ENCODE measurements at regions not wholly inside any gene's neighbourhood (a gene's known extent, or its start where the extent isn't known, plus 50 kb on each side); places are given as distances from the start of the nearest gene placed in this dataset.

- TF ChIP-seq, protein P1, sequence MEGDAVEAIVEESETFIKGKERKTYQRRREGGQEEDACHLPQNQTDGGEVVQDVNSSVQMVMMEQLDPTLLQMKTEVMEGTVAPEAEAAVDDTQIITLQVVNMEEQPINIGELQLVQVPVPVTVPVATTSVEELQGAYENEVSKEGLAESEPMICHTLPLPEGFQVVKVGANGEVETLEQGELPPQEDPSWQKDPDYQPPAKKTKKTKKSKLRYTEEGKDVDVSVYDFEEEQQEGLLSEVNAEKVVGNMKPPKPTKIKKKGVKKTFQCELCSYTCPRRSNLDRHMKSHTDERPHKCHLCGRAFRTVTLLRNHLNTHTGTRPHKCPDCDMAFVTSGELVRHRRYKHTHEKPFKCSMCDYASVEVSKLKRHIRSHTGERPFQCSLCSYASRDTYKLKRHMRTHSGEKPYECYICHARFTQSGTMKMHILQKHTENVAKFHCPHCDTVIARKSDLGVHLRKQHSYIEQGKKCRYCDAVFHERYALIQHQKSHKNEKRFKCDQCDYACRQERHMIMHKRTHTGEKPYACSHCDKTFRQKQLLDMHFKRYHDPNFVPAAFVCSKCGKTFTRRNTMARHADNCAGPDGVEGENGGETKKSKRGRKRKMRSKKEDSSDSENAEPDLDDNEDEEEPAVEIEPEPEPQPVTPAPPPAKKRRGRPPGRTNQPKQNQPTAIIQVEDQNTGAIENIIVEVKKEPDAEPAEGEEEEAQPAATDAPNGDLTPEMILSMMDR (IDR thresholded peaks at IDR 0.05) = no peak
- Histone ChIP-seq H3K27me3 (ENCODE audit: control insufficient read depth, insufficient read depth, low read length) (peaks cover 3% of the 10 kb centered on the region), H3K4me3 (ENCODE audit: low read length) (no peak overlapping the region), H3K27ac (ENCODE audit: low read length) (no peak overlapping the region), H3K36me3 (ENCODE audit: control insufficient read depth, insufficient read depth, low read length) (no peaks in the 10 kb centered on the region), H3K4me1 (ENCODE audit: control insufficient read depth, insufficient read depth, low read length) (peaks cover 34% of the 10 kb centered on the region), H3K9me3 (ENCODE audit: control insufficient read depth, insufficient read depth, low read length) (no peaks in the 10 kb centered on the region)
- ATAC-seq (peak in 1 of 3 donors; percentile 27), DNase-seq (peak in 1 of 2 donors; percentile 20)
- H3K27me3 Mint-ChIP-seq (ENCODE audit: low read depth in 2 of 2) = peaks cover 10 to 41% of the 10 kb centered on the region in 2 donors
- WGBS (ENCODE audit: insufficient coverage) = 50% methylated on average over 8 of the region's 8 CpGs
- no peaks in the 10 kb centered on the region for H3K36me3 Mint-ChIP-seq
- intact Hi-C loops (cut with micrococcal nuclease) = no loop called here
- no peaks in the 10 kb centered on the region for H3K9me3 Mint-ChIP-seq
- H3K27ac Mint-ChIP-seq = no peak overlapping the region
- peaks cover 24 to 25% of the 10 kb centered on the region in 2 donors for H3K4me1 Mint-ChIP-seq
- no peak overlapping the region for H3K4me3 Mint-ChIP-seq
Measured at GRCh38 chr11:123304828-123305466, 109.9 kb upstream of the CLMP start.

GRCh38 chr11:123303924-123304323 lies 108.9 kb upstream of the CLMP start:
- no peak overlapping the region for H3K4me3 ChIP-seq (ENCODE audit: low read length)
- Mint-ChIP-seq H3K36me3 (no peaks in the 10 kb centered on the region), H3K4me1 (peaks cover 24 to 25% of the 10 kb centered on the region in 2 donors), H3K27ac (no peak overlapping the region), H3K27me3 (ENCODE audit: low read depth in 2 of 2) (peaks cover 10 to 41% of the 10 kb centered on the region in 2 donors), H3K9me3 (no peaks in the 10 kb centered on the region), H3K4me3 (no peak overlapping the region)
- 85% methylated on average over 6 of the region's 6 CpGs for WGBS (ENCODE audit: insufficient coverage)
- TF ChIP-seq, protein P1 (IDR thresholded peaks at IDR 0.05) = no peak
- DNase-seq = peak in 1 of 2 donors; percentile 46
- H3K4me1 ChIP-seq (ENCODE audit: control insufficient read depth, insufficient read depth, low read length) = peaks cover 34% of the 10 kb centered on the region
- peaks cover 3% of the 10 kb centered on the region for H3K27me3 ChIP-seq (ENCODE audit: control insufficient read depth, insufficient read depth, low read length)
- H3K27ac ChIP-seq (ENCODE audit: low read length) = no peak overlapping the region
- H3K36me3 ChIP-seq (ENCODE audit: control insufficient read depth, insufficient read depth, low read length) = no peaks in the 10 kb centered on the region
- H3K9me3 ChIP-seq (ENCODE audit: control insufficient read depth, insufficient read depth, low read length) = no peaks in the 10 kb centered on the region
- intact Hi-C loops (cut with micrococcal nuclease) = no loop called here
- ATAC-seq = no peak

DNA sequence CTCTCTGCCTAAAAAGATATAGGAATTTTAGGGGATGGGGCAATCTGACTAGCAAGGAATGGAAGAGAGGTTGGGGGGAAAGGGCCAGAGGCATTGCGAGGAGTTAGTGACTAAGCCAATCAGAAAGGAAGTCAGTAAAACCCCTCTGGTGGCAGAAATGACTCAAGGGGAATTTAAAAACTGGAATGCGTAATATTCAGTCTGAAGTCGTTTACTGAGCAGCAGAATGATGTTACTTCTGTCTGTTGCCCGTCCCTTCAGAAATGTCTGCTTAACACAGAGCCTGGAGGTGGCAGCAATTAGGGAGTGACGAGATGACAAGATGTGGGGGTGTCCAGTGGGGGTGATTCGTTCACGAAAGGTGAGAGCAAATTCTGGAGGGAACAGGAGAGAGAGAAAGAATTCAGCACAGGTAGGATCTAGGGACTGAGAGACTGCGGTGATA lies 107.7 kb upstream of the CLMP start:
- Histone ChIP-seq H3K4me3 (ENCODE audit: low read length) (no peak overlapping the region), H3K4me1 (ENCODE audit: control insufficient read depth, insufficient read depth, low read length) (peaks cover 34% of the 10 kb centered on the region), H3K9me3 (ENCODE audit: control insufficient read depth, insufficient read depth, low read length) (no peaks in the 10 kb centered on the region), H3K36me3 (ENCODE audit: control insufficient read depth, insufficient read depth, low read length) (no peaks in the 10 kb centered on the region), H3K27ac (ENCODE audit: low read length) (no peak overlapping the region), H3K27me3 (ENCODE audit: control insufficient read depth, insufficient read depth, low read length) (peaks cover 3% of the 10 kb centered on the region)
- Mint-ChIP-seq H3K4me1 (peaks cover 24 to 25% of the 10 kb centered on the region in 2 donors), H3K4me3 (no peak overlapping the region), H3K27ac (no peak overlapping the region), H3K9me3 (no peaks in the 10 kb centered on the region), H3K27me3 (ENCODE audit: low read depth in 2 of 2) (peaks cover 10 to 41% of the 10 kb centered on the region in 2 donors), H3K36me3 (no peaks in the 10 kb centered on the region)
- 60% methylated on average over 8 of the region's 8 CpGs for WGBS (ENCODE audit: insufficient coverage)
- TF ChIP-seq, protein P1 (IDR thresholded peaks at IDR 0.05) = no peak
- ATAC-seq (no peak), DNase-seq (peak in 1 of 2 donors; percentile 54)
- intact Hi-C loops (cut with micrococcal nuclease) = no loop called here

Data from natural killer cell (primary cell).